CD4-positive, alpha-beta T cell treated with Interleukin-4 for 1 hour (primary cell): ENCODE measurements at regions not wholly inside any gene's neighbourhood (a gene's known extent, or its start where the extent isn't known, plus 50 kb on each side); places are given as distances from the start of the nearest gene placed in this dataset.

Experiments
- DNase-seq, 2 donors: peaks; one replicate each; pipeline ENCODE4 v3.0.0-alpha.2; 2020 to 2022

- no peak for DNase-seq
These were observed 501.6 kb downstream of the MID1IP1 start for GRCh38 chrX:39302838-39303237.

- no peak for DNase-seq
These were observed 503.5 kb downstream of the MID1IP1 start for GRCh38 chrX:39304746-39305145.

- DNase-seq, result no peak
These were observed 506.2 kb downstream of the MID1IP1 start for GRCh38 chrX:39307488-39307887.

- DNase-seq, result no peak
These were observed 506.9 kb downstream of the MID1IP1 start for GRCh38 chrX:39308126-39308525.

GRCh38 chrX:39309018-39309635 lies 507.9 kb downstream of the MID1IP1 start:
- DNase-seq, result peak; percentile 42 to 60

- DNase-seq, result peak; percentile 60 to 74
These were observed 508.5 kb downstream of the MID1IP1 start for GRCh38 chrX:39309721-39310152.

- DNase-seq, result no peak
These were observed 509.6 kb downstream of the MID1IP1 start for GRCh38 chrX:39310891-39311290.

- DNase-seq, result peak; percentile 29 to 38
These were observed 510.4 kb downstream of the MID1IP1 start for GRCh38 chrX:39311646-39312045.

GRCh38 chrX:39313146-39313545 lies 511.9 kb downstream of the MID1IP1 start:
- no peak for DNase-seq

GRCh38 chrX:39318506-39319343 lies 517.5 kb downstream of the MID1IP1 start:
- no peak for DNase-seq

GRCh38 chrX:39320165-39320564 lies 518.9 kb downstream of the MID1IP1 start:
- DNase-seq, result no peak

- no peak for DNase-seq
These were observed 521.2 kb downstream of the MID1IP1 start for GRCh38 chrX:39322496-39322895.

- no peak for DNase-seq
These were observed 523.1 kb downstream of the MID1IP1 start for GRCh38 chrX:39324233-39324930.

GRCh38 chrX:39327255-39327654 lies 526.0 kb downstream of the MID1IP1 start:
- DNase-seq, result peak; percentile 40 to 41

- DNase-seq, result no peak
These were observed 526.4 kb downstream of the MID1IP1 start for GRCh38 chrX:39327705-39328104.

GRCh38 chrX:39328661-39329060 lies 527.4 kb downstream of the MID1IP1 start:
- no peak for DNase-seq

- DNase-seq, result no peak
These were observed 529.9 kb downstream of the MID1IP1 start for GRCh38 chrX:39331082-39331704.

GRCh38 chrX:39333451-39333850 lies 532.2 kb downstream of the MID1IP1 start:
- no peak for DNase-seq

GRCh38 chrX:39335513-39336235 lies 534.4 kb downstream of the MID1IP1 start:
- DNase-seq, result no peak

- DNase-seq, result peak in 1 of 2 donors; percentile 39
These were observed 535.5 kb downstream of the MID1IP1 start for GRCh38 chrX:39336671-39337311.

- no peak for DNase-seq
These were observed 536.2 kb downstream of the MID1IP1 start for GRCh38 chrX:39337451-39337850.

GRCh38 chrX:39338583-39338982 lies 537.3 kb downstream of the MID1IP1 start:
- no peak for DNase-seq
